Stimulated activated CD4-positive, alpha-beta T cell treated with anti-CD3 and anti-CD28 coated beads, Interleukin-1b, Interleukin-23, amount 100 ng/mL, for 48 hours (primary cell): ENCODE measurements at regions not wholly inside any gene's neighbourhood (a gene's known extent, or its start where the extent isn't known, plus 50 kb on each side); places are given as distances from the start of the nearest gene placed in this dataset.
"Not testable (repeated sequence)": the region's sequence is repeated elsewhere in the genome, so short reads cannot be mapped to it uniquely, and the experiment has no call there.

ENCODE experiments used
- DNase-seq: peaks from one replicate; pipeline ENCODE4 v3.0.0-alpha.2; 2020

DNA sequence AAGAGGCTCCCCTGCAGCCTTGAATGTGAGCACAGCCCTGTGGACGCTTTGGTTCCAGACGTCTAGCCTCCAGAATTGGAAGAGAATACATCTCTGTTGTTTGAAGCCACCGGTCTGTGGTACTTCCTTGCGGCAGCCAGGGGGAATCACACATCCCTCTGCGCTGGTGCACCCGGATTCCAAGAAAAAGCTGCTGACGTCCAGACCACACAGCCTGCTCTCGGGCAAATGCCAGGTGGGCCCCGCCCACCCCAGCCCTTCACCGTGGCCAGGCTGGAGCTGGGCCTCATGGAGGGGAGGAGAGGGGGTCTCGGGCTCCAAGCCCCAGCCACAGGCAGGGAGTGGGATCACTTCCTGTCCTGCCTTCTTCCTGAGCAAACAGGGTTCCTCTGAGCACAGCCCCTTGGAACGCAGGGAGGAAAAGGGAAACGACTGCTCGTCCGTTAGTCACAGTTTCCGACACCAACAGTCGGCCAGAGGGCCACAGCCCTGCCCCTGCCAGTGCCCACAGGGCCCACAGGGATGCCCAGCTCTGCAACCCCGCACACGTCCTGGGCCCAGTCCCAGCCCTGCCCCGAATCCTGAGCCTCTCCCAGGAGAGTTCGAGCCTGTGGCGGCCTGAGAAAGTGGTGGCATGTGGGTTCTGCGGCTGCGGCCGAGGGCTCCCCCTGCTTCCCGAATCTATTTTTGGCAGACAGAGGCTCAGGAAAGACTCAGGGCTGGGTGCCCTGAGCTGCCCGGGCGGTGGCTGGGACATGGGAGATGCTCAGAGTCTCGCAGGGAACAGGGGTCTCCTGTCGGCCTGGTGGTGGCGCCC, 85.3 kb downstream of the RFLNA start:
- no peak for DNase-seq

DNA sequence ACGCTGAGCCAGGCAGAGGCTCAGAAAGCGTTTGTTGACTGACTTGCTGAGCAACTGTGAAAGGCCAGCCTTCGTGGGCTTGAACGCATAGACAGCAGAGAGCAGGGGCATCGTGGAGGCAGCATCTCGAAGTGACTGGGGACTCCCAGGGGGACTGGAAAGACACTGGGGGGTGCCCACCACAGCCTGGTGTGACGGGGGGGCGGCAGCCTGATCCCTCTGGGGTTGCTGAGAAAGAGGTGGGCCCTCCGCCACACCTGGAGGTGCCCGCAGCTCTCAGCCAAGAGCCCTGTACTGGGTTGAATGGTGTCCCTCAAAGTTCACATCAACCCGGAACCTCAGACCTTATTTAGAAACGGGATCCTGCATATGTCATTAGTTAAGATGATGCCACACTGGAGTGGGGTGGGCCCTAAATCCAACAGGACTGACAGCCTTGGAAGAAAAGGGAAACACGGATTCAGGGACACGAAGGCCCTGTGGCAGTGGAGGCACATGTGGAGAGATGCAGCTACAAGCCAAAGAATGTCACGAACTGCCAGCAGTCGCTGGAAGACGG, 84.6 kb downstream of the RFLNA start:
- DNase-seq = no peak

DNA sequence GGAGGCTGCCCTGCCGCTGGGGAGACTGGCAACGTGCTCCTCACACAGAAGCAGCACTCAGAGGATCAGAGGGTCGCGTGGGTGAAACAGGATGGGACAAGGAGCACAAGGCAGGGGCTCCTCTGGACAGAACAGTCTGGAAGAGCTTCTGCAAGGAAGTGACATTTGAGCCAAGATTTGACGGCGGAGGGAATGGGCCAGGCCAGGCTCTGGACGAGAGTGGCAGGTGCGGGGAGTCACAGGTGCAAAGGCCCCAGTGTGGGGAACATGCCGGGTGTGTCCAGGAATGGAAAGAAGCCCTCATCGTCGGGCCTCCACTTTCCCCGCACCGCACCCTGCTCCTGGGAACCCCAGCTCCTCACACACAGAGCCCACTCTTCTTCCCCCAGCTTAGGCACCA, 84.0 kb downstream of the RFLNA start:
- no peak for DNase-seq

DNA sequence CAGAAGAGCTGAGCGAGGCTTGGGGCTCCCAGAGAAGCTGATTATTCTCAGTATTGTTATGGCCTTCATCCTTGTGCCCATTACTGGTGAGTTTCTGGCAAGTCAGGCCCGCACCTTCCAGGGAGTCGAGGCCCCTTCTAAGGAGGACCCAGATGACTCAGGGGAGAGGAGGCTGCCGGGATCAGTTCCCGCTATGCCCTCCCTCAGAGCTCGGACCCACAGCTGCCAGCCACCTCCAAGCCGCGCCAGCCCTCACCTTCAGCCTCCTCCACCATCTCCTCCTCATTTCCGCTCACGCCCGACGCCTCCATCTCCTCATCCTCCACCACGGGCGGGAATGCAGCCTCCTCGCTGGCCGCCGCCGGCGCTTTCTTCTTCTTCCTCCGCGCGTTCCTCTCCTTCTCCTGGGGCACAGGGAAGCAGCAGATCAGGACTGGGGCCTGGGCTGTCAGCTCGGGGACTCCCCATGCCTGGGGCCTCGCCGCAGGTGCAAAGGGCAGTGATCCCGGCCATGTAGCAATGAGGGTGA, 83.2 kb downstream of the RFLNA start:
- no peak for DNase-seq

DNA sequence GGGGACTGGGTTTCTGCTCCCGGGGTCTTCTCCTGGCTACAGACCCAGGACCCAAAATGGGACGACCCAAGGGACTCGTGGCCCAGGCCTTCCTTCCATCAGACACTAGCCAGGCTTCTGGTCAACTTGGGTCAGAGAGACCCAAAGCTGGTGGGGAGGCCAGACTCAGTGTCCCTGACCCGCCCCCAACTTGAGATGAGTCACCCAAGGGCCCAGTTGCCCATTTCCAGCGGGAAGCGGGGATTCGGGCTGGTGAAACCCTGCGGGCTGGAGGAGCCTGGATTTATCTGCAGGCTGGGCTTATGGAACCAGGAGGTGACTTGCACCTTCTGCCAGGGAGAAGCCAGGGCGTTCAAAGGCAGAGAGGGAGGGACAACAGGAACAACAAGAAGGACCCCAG, 81.5 kb downstream of the RFLNA start:
- DNase-seq = no peak

DNA sequence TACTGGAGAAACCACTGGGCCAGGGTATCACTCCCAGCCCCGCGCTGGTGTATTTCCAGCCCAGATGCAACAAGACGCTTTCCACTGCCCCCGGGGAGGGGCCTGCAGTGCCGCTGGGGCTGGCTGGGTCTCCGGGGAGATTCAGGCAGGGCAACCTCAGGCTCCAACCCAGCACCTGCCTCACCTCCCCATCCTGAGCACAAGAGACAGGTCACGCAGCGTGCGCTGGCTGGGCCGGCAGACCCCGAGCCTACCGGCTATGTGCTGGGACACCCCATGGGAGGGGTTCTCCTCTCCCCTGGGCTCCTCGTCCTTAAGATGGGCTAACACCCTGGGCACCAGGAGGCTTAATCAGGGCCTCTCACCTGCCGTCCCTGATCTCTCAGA, 80.9 kb downstream of the RFLNA start:
- DNase-seq = no peak

DNA sequence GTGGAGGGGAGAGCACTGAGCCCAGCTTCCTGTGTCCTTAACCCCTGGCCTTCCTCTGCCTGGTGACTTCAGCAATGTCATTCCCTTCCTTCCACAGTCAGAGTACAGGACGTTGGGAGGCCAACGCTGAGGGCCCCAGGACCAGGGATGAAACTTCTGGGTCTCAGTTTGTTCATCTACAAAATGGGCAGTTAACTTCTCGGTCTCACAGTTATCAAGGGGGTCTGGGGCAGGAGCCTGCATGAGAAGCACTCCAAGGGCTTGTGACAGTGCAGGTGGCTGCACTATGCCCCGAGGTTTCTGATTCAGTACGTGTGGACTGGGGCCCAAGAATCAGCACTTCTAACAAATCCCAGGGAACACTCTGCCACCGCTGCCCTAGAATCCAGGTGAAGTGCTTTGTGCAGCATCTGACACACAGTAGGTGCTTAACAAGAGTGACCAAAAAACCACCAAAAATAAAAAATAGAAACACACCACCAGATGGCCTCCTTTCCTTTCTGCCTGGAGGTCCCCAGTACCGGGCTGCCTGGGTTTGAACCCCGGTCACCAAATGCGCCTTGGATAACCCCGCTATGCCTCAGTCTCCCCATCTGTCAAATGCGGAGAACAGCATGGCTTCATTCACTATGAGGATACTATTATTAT, 80.4 kb downstream of the RFLNA start:
- no peak for DNase-seq

DNA sequence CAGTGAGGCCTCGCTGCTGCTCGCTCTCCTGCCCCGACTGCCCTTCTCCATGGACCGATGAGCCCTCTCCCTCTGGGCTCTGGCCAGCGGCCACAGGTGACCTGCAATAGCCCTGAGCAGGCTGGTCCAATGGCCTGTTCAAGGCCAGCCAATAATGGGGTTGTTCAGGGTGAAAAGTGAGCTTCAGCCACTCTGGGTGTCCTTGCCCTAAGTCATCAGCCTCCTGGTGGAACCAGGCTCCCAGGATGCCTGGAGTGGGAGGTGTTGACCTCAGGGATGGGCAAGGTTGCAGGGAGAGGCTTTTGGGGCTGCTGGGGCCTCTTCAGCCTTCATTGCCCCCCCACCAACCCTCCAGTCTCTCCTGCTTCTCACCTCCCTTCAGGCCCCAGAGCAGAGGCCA, 79.7 kb downstream of the RFLNA start:
- no peak for DNase-seq

DNA sequence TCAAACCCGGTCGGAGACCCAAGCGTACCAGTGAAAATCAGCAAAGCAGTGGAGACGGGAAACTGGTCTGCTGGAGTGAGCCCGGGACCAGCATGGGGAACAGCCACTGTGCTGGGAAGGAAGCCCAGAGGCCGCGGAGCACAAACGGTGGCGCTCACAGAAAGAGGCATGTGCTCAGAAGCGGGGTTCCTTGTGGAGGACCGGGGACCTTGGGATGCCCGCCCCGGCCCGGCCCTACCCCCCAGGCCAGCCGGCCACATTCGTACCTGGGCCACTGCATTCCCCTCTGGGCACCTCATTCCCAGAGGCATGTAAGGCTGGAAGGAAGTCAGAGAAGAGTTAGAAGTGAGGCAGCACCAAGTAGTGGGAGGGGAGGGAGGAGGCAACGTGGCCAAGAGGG, 79.3 kb downstream of the RFLNA start:
- DNase-seq = no peak

DNA sequence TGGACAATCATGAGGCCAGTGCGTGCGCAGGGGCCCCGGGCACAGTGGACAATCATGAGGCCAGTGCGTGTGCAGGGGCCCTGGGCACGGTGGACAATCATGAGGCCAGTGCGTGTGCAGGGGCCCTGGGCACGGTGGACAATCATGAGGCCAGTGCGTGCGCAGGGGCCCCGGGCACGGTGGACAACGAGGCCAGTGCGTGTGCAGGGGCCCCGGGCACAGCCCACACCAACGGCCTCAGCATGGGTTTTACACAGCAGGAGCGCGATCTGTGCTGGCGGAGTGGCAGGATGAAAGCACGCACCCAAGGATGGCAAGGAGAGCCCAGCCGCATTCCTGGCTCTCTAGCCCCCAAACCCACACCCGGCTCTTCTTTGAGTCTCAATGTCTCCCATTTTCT, 78.8 kb downstream of the RFLNA start:
- DNase-seq = not testable (repeated sequence)

DNA sequence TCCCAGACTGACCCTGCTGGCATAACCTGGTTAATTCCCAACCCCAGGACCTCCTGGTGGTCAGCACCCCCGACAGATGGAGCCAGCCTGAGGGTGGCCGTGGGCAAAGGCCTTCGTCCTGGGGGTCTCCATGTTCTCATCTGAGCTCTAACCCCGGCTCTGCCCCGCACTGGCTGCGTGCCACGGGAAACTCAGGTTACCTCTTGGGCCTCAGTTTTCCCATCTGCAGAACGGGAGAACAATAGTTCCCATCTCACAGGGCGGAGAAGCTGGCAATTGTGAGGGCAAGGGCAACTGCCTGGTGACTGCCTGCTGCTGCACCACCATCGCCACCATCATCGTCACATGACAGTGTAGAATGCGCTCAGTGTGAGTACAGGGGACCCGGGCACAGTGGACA, 77.9 kb downstream of the RFLNA start:
- no peak for DNase-seq

DNA sequence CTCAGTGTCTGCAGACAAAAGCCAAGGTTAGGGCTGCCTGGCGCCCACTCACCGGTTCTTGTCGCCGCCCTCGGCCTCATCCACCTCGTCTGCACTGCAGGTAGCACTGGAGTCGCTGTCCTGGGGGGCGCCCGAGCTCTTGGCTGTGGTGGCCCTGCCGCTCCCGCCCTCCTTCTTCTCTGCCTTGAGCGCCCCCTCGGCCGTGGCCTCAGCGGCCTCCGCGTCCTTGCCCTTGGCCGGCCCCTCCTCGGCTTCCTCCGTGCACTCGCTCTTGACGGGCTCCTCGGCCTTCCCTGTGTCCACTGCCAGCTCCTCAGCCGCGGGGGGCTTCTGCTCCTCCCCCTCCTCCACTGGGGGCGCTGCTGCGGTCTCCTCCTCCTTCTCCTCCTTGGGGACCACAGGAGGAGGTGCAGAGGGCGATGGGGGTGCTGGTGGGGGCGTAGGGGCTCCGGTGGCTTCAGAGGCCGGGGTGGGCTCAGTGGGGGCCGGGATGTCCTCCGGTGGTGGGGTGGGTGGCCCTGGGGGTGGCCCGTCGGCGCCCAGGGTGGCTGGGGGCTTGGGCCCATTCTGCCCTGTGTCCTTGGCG, 77.2 kb downstream of the RFLNA start:
- DNase-seq = no peak

DNA sequence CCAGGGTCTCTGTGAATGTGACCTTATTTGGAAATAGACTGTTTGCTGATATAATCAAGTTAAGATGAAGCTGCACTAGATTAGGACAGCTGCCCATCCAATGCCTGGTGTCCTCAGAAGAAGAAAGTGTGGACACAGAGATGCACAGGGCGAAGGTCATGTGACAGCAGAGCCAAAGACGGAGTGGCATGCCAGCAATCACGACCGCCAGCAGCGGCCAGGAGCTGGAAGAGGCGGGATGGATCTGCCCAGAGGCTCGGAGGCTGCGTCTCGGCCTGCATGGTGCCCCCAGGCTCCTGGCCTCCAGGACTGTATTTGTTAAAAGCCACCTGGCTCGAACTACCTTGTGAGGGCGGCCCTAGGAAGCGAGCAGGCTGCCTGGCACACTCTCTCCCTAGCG, 76.5 kb downstream of the RFLNA start:
- DNase-seq = no peak

DNA sequence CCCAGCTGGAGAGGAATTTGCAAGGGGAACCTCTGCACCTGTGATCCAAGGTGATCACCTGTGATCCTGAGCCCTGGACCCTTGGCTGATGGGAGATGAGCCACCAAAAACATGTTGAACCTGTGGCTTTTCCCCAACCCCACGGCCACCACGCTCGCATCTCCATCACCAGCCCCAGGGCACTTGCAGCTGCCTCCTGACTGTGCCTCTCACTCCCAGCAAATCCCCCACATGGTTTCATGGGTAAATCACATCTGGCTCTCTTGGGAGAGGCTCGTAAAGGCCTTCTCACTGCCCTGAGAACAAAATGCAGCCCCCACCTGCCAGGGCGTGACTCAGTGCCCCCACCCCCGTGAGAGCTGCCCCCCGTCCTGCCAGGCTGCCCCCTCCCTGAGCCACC, 76.0 kb downstream of the RFLNA start:
- no peak for DNase-seq

DNA sequence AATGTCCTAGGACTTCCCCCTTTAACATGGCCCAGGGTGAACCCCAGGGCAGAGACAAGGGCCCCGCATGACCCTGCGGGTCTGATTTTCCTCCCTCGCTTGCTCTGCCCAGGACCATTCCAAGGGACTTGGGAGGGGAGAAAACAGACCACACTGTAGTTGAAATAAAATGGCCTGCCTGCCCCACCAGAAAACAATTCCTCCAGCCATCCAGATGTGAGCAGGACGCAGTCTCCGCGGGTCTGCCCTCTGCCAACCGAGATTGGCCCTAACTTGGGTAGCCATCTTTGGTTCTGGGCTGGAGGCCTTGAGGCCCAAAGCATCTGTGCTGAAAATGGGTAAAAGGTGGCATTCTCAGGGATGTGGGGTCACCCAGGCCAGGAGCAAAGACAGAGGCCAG, 75.5 kb downstream of the RFLNA start:
- DNase-seq = no peak

DNA sequence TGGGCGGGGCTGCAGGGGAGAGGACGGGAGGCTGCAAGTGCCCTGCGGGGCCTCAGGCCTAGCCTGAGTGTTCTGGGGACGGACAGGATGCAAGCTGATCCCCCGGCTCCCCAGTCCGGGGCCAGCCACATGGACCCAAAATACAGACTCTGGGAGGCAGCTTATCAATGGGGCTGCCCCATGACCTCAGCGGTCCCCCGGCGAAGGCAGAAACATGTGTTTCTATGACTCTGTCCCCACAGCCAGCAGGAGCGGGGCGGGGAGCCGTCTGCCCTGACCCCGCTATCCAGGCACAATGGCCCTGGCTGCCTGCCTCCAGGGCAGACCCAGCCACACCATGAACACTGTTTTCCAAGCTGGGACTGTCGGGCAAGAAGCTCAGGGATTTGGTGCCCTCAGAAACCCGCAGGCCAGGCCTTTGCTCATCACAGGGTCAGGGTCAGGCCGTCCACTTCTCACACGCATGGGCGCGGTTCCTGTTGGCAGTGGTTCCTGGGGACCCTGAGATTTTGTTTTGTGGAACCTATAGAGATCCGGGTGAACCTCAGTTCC, 75.0 kb downstream of the RFLNA start:
- DNase-seq = no peak

DNA sequence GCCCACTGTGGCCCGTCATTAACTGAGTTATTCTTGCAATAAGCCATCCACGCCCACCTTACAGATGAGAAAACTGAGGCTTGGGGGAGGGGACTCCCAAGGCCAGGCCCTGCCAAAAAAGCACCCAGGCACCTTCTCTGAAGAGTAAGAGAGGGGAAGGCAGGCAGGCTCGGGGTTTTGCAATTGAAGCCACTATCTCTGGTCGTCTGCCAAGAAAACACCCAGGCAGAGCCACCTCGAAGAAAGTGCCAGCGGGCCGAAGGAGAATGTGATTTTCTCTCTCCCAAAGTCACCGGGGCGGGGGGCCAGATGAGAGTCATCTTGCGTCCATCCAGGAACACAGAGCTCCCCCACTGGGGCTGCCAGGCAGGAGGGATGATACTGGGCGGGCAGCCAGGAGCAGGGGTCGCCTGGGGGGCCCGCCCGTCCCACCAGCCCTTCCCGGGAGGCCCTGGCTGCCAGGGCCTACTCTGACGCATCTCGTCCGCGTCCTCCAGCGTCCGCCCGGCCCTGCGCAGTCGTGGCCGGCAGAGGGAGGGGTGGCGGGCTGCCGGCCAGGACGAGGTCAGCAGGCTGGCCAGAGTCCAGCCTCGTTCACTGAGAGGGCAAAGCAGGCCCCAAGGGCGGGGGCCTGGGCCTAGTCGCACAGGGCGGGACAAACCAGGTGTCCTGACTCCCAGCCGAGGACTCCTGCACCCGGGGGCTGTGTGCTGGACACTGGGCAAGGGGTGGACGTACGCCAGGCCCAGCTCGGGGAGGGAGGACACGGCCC, 74.3 kb downstream of the RFLNA start:
- no peak for DNase-seq

DNA sequence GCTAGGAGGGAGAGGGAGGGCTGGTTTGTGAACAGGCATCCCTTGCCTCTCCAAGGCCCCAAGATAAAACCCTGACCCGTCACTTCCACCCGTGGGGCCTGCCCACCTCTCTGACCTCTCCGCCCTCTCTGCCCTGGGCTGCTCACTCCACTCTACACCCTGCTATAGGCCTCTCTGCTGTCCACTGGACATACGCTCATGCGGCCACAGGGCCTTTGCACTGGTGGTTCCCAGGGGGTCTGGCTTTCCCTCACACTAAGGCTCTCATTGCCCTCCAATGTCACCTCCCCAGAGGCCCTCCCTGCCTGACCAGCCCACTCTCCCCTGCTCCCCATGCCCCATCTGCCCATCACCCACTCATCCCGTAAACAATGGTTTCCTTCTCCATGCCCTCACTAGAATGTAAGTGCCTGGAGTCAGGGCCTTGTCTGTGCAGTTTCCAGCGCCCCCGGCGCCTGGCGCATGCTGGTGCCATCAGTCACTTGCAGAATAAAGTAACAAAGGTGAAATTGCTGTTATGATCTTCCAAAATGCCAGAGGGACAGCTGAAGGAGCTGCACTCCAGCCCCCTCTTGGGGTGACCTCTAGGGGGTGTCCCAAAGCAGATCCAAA, 73.6 kb downstream of the RFLNA start:
- no peak for DNase-seq

DNA sequence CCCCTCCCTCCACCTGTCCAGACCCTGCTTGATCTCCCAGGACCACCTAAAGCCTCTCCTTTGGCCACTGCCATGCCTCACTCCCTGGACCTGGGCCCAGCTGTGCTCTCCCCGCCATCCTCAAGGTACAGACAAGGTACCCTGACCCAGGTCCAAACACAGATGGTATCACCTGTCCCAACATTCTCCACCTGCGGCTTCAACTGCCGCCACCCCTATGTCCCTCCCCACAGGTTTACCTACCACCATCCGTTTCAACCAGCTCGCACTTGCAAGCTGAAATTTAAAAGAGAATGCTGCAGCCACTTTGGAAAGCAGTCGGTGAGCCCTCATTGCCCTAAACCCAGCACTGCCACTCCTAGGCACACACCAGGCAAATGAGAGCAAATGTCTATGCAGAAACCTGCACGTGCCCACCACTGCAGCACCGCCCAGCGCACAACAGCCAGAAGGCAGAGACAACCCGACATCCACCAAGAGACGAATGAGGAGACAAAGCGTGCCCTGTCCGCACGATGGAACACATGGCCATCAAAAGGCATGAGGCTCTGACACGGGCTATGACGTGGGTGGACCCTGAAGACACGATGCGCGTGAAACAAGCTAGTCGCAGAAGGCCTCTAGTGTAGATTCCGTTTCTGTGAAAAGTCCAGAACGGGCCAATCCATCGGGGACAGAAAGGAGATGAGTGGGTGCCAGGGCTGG, 71.0 kb downstream of the RFLNA start:
- no peak for DNase-seq
